MCF 10A (cell line): ENCODE measurements at regions not wholly inside any gene's neighbourhood (a gene's known extent, or its start where the extent isn't known, plus 50 kb on each side); places are given as distances from the start of the nearest gene placed in this dataset.
A peak's percentile ranks its signal among the peaks of the same experiment; 100 is the strongest.

Experiments
- BruUV-seq: library from RNA; stranded (reverse); fragments of 400-500 nt; replicated peaks from 2 replicates; lab custom pipeline; 2021; lab: Mats Ljungman, UMichigan
- CTCF ChIA-PET: fragments of 300-600 bp; sonication (Branson Sonifier 250); formaldehyde crosslinking; extraction: SDS; loops from one replicate; lab custom pipeline; 2021; ENCODE audit warnings: antibody characterized with exemption, inconsistent platforms; lab: Yijun Ruan, JAX
- POLR2A ChIA-PET: fragments of 300-600, 350-650 bp; sonication (Branson Sonifier 250); formaldehyde crosslinking; extraction: SDS; loops from one replicate; lab custom pipeline; 2020; ENCODE audit warnings: antibody characterized with exemption, inconsistent platforms; lab: Yijun Ruan, JAX
- DNase-seq: peaks from one replicate; pipeline ENCODE4 v3.0.0-alpha.2; 2018; ENCODE audit not compliant: unreplicated experiment
- H3K27ac Mint-ChIP-seq: one replicate; pipeline ENCODE4 v1.8.0; 2022; ENCODE audit warnings: mild to moderate bottlenecking, low read depth, mixed read lengths; ENCODE audit not compliant: unreplicated experiment
- H3K27me3 Mint-ChIP-seq: one replicate; pipeline ENCODE4 v1.8.0; 2022; ENCODE audit warnings: mixed read lengths; ENCODE audit not compliant: insufficient read depth, unreplicated experiment
- H3K36me3 Mint-ChIP-seq: one replicate; pipeline ENCODE4 v1.8.0; 2022; ENCODE audit warnings: mild to moderate bottlenecking, moderate library complexity, mixed read lengths; ENCODE audit not compliant: insufficient read depth, unreplicated experiment
- H3K4me1 Mint-ChIP-seq: one replicate; pipeline ENCODE4 v1.8.0; 2022; ENCODE audit warnings: mixed read lengths; ENCODE audit not compliant: insufficient read depth, unreplicated experiment
- H3K4me3 Mint-ChIP-seq: one replicate; pipeline ENCODE4 v1.8.0; 2022; ENCODE audit warnings: mild to moderate bottlenecking, moderate library complexity, mixed read lengths; ENCODE audit not compliant: unreplicated experiment
- H3K9me3 Mint-ChIP-seq: one replicate; pipeline ENCODE4 v1.8.0; 2022; ENCODE audit warnings: mixed read lengths; ENCODE audit not compliant: unreplicated experiment
- CTCF ChIP-seq: fragments of 200-600 bp; IDR thresholded peaks from one replicate; pipeline ENCODE4 v1.8.0; 2022; ENCODE audit warnings: antibody characterized with exemption, mild to moderate bottlenecking; ENCODE audit not compliant: unreplicated experiment
- intact Hi-C: fragments of 100-400 bp; cut with micrococcal nuclease; formaldehyde crosslinking; loops from 2 replicates; pipeline ENCODE4 v1.14.1; 2022

GRCh38 chr7:33825644-33826043, 79.7 kb upstream of the BMPER start:
- no peak for DNase-seq
- no peak overlapping the region for H3K4me3 Mint-ChIP-seq
- H3K27me3 Mint-ChIP-seq = no peaks in the 10 kb centered on the region
- intact Hi-C loops = no loop called here
- no peak overlapping the region for H3K27ac Mint-ChIP-seq
- POLR2A ChIA-PET = no interaction called here
- H3K36me3 Mint-ChIP-seq = no peaks in the 10 kb centered on the region
- no TSS peak for BruUV-seq
- CTCF ChIA-PET = interaction anchor here (0.9 kb wide), 1 partner anchor 70 kb away, joined by 3 read pairs; no protein-coding TSS in a partner anchor
- no peaks in the 10 kb centered on the region for H3K9me3 Mint-ChIP-seq
- peaks cover 11% of the 10 kb centered on the region for H3K4me1 Mint-ChIP-seq
- TF ChIP-seq CTCF = no peak

GRCh38 chr7:33829536-33829935, 75.8 kb upstream of the BMPER start:
- no TSS peak for BruUV-seq
- no peaks in the 10 kb centered on the region for H3K27me3 Mint-ChIP-seq
- H3K4me1 Mint-ChIP-seq = peaks cover 31% of the 10 kb centered on the region
- intact Hi-C loops = no loop called here
- H3K9me3 Mint-ChIP-seq = no peaks in the 10 kb centered on the region
- DNase-seq = no peak
- ChIA-PET POLR2A (no interaction called here), CTCF (interaction anchor here (0.6 kb wide), 1 partner anchor 50 kb away, joined by 3 read pairs; no protein-coding TSS in a partner anchor)
- no peak for TF ChIP-seq CTCF
- H3K4me3 Mint-ChIP-seq = no peak overlapping the region
- no peak overlapping the region for H3K27ac Mint-ChIP-seq
- peaks cover 4% of the 10 kb centered on the region for H3K36me3 Mint-ChIP-seq

- Mint-ChIP-seq H3K36me3 (peaks cover 4% of the 10 kb centered on the region), H3K27me3 (no peaks in the 10 kb centered on the region), H3K27ac (peak overlapping the region; percentile 62), H3K4me3 (peak overlapping the region; percentile 28), H3K9me3 (no peaks in the 10 kb centered on the region), H3K4me1 (peaks cover 26% of the 10 kb centered on the region)
- CTCF ChIA-PET = interaction anchor here (0.6 to 1.1 kb wide), 2 partner anchors 17 to 1374 kb away, joined by 3 to 4 read pairs; no protein-coding TSS in a partner anchor
- TF ChIP-seq CTCF = no peak
- intact Hi-C loops = no loop called here
- no TSS peak for BruUV-seq
- POLR2A ChIA-PET = interaction anchor here (0.6 to 1.1 kb wide), 5 partner anchors 8 to 1199 kb away, joined by 3 read pairs; no protein-coding TSS in a partner anchor
- peak; percentile 75 for DNase-seq
These were observed 73.8 kb upstream of the BMPER start for GRCh38 chr7:33831389-33832141.

GRCh38 chr7:33832271-33832721, 73.0 kb upstream of the BMPER start:
- peaks cover 26% of the 10 kb centered on the region for H3K4me1 Mint-ChIP-seq
- no peak for TF ChIP-seq CTCF
- H3K4me3 Mint-ChIP-seq = no peak overlapping the region
- intact Hi-C loops = no loop called here
- no peak overlapping the region for H3K27ac Mint-ChIP-seq
- peaks cover 4% of the 10 kb centered on the region for H3K36me3 Mint-ChIP-seq
- ChIA-PET CTCF (interaction anchor here (0.7 to 1.1 kb wide), 2 partner anchors 17 to 63 kb away, joined by 3 read pairs; no protein-coding TSS in a partner anchor), POLR2A (interaction anchor here (0.7 to 1.1 kb wide), 3 partner anchors 12 to 1200 kb away, joined by 3 read pairs; no protein-coding TSS in a partner anchor)
- no peaks in the 10 kb centered on the region for H3K9me3 Mint-ChIP-seq
- no peaks in the 10 kb centered on the region for H3K27me3 Mint-ChIP-seq
- no peak for DNase-seq
- no TSS peak for BruUV-seq
